Upper lobe of left lung (tissue), 6 donors: ENCODE measurements at regions not wholly inside any gene's neighbourhood (a gene's known extent, or its start where the extent isn't known, plus 50 kb on each side); places are given as distances from the start of the nearest gene placed in this dataset.

Source experiments
- ATAC-seq, 2 donors: fragments of 200-7000 bp; cut with Tn5 transposase; one replicate each; pipeline ENCODE4 v1.9.1; 2022; ENCODE audit warnings: mild to moderate bottlenecking in 2 of 2, moderate library complexity in 2 of 2; ENCODE audit not compliant: low FRiP score in 2 of 2
- DNase-seq, 2 donors: peaks; one replicate each; pipeline ENCODE4 v3.0.0-alpha.2; 2019 to 2020
- H3K27ac ChIP-seq, 4 donors: fragments of 200-600 bp; sonication (generic); one replicate each; pipeline ENCODE4 v1.5.1; 2016 to 2019
- H3K27me3 ChIP-seq, 4 donors: fragments of 200-600 bp; sonication (generic); one replicate each; pipeline ENCODE4 v1.5.1; 2017 to 2019
- H3K36me3 ChIP-seq, 4 donors: fragments of 200-600 bp; sonication (generic); one replicate each; pipeline ENCODE4 v1.5.1; 2016 to 2019
- H3K4me1 ChIP-seq, 4 donors: fragments of 200-600 bp; sonication (generic); one replicate each; pipeline ENCODE4 v1.5.1; 2018 to 2019
- H3K4me3 ChIP-seq, 4 donors: fragments of 200-600 bp; sonication (generic); one replicate each; pipeline ENCODE4 v1.5.1; 2017 to 2019; ENCODE audit warnings: mild to moderate bottlenecking in 2 of 4, moderate library complexity in 1 of 4
- H3K9me3 ChIP-seq, 4 donors: fragments of 200-600 bp; sonication (generic); one replicate each; pipeline ENCODE4 v1.5.1; 2018 to 2019
- EP300 ChIP-seq, 4 donors: sonication (generic); formaldehyde crosslinking; IDR thresholded peaks; one replicate each; pipeline ENCODE4 v1.5.1; 2017; ENCODE audit warnings: antibody characterized with exemption in 4 of 4, control low read depth in 2 of 4
- POLR2A ChIP-seq, 4 donors: fragments of 450-650 bp; IDR thresholded peaks; one replicate each; pipeline ENCODE4 v1.5.1; 2016 to 2017; ENCODE audit warnings: antibody characterized with exemption in 4 of 4, mild to moderate bottlenecking in 2 of 4
- POLR2AphosphoS5 ChIP-seq, 2 donors: sonication (generic); formaldehyde crosslinking; IDR thresholded peaks; one replicate each; pipeline ENCODE4 v1.5.1; 2017; ENCODE audit warnings: antibody characterized with exemption in 2 of 2
- WGBS, 2 donors: methylation state at CpG; one replicate each; pipeline ENCODE4 v1.1.5; 2017 to 2018; 5-methylcytosine and 5-hydroxymethylcytosine counted together
- small RNA-seq, 4 donors: library from RNA; depleted of rRNA; stranded (forward); fragments of <200 nt; gene quantifications; one replicate each; pipeline ENCODE3, GENCODE V24; 2016
- TF ChIP-seq, protein P1 (sequence below), 6 experiments: fragments of 450-650 bp in 4 of 6; fragments of 200-600 bp in 2 of 6; sonication (generic) in 2 of 6; IDR thresholded peaks; one replicate each; pipeline ENCODE4 v1.5.1; 2016 to 2019; ENCODE audit warnings: antibody characterized with exemption in 6 of 6
- donor health status: DM: no; HTN: no; CAD: no; lungs with moderate emphysema.
- donor health status: DM: no; HTN: yes; CAD: no; lungs with severe emphysema.

- 88% methylated on average over 3 of the region's 3 CpGs for WGBS, 2 donors
- no peak for TF ChIP-seq POLR2AphosphoS5 (IDR thresholded peaks at IDR 0.05)
- no peak for TF ChIP-seq EP300 (IDR thresholded peaks at IDR 0.05)
- TF ChIP-seq, protein P1, sequence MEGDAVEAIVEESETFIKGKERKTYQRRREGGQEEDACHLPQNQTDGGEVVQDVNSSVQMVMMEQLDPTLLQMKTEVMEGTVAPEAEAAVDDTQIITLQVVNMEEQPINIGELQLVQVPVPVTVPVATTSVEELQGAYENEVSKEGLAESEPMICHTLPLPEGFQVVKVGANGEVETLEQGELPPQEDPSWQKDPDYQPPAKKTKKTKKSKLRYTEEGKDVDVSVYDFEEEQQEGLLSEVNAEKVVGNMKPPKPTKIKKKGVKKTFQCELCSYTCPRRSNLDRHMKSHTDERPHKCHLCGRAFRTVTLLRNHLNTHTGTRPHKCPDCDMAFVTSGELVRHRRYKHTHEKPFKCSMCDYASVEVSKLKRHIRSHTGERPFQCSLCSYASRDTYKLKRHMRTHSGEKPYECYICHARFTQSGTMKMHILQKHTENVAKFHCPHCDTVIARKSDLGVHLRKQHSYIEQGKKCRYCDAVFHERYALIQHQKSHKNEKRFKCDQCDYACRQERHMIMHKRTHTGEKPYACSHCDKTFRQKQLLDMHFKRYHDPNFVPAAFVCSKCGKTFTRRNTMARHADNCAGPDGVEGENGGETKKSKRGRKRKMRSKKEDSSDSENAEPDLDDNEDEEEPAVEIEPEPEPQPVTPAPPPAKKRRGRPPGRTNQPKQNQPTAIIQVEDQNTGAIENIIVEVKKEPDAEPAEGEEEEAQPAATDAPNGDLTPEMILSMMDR (IDR thresholded peaks at IDR 0.05): no peak
- TF ChIP-seq POLR2A (IDR thresholded peaks at IDR 0.05): no peak
- ATAC-seq: no peak
These were observed 51.9 kb upstream of the REG3G start for GRCh38 chr2:78973630-78974029.

More at GRCh38 chr2:78973630-78974029, 51.9 kb upstream of the REG3G start:
- no peak overlapping the region for H3K4me3 ChIP-seq
- H3K27me3 ChIP-seq: no peaks in the 10 kb centered on the region
- no peak overlapping the region for H3K27ac ChIP-seq
- H3K36me3 ChIP-seq: no peaks in the 10 kb centered on the region
- H3K4me1 ChIP-seq: no peaks in the 10 kb centered on the region
- DNase-seq: no peak
- H3K9me3 ChIP-seq: no peaks in the 10 kb centered on the region

Small RNAs in the stretch of these regions (small RNA-seq; reads per million reads assigned to genes)
- gene RNU6-812P (0 reads per million in 4 donors), gene RNU6-827P (0 reads per million in 4 donors)
